ENCODE measurements at regions not wholly inside any gene's neighbourhood (a gene's known extent, or its start where the extent isn't known, plus 50 kb on each side); places are given as distances from the start of the nearest gene placed in this dataset.

- H3K27ac ChIP-seq (ENCODE audit: low read depth): no peak overlapping the region
- H3K4me1 ChIP-seq (ENCODE audit: insufficient read depth): no peaks in the 10 kb centered on the region
- no peaks in the 10 kb centered on the region for H3K27me3 ChIP-seq (ENCODE audit: insufficient read depth)
- H3K4me3 Mint-ChIP-seq: no peak overlapping the region
- ATAC-seq: no peak
- no peaks in the 10 kb centered on the region for H3K36me3 Mint-ChIP-seq (ENCODE audit: low read depth)
- no peaks in the 10 kb centered on the region for H3K36me3 ChIP-seq (ENCODE audit: insufficient read depth)
- H3K79me2 ChIP-seq (replicated peaks; ENCODE audit: insufficient read depth): no peaks in the 10 kb centered on the region
- no peaks in the 10 kb centered on the region; the same call in 1 of the 2 replicates for H3F3A ChIP-seq (replicated peaks; ENCODE audit: low read depth)
- peaks cover 4% of the 10 kb centered on the region; the same call in 1 of the 3 replicates for H3K9me3 Mint-ChIP-seq
- DNase-seq (ENCODE audit: low spot score): no peak
- H3K9me2 ChIP-seq (ENCODE audit: insufficient read depth): no peaks in the 10 kb centered on the region; the same call in 1 of the 2 replicates
- no peak overlapping the region for H3K27ac Mint-ChIP-seq
- H2AFZ ChIP-seq: no peak overlapping the region
- TF ChIP-seq EZH2 (IDR thresholded peaks at IDR 0.05; ENCODE audit: low read depth, unreplicated experiment) (no peak), JUNB (IDR thresholded peaks at IDR 0.05; ENCODE audit: unreplicated experiment) (no peak), EZH2phosphoT487 (IDR thresholded peaks at IDR 0.05; ENCODE audit: unreplicated experiment) (no peak), CREB1 (CRISPR knock-in tag; IDR thresholded peaks at IDR 0.05; ENCODE audit: low read depth) (no peak), POLR2AphosphoS5 (IDR thresholded peaks at IDR 0.05; ENCODE audit: low read depth) (no peak), ZNF331 (CRISPR knock-in tag; IDR thresholded peaks at IDR 0.05; ENCODE audit: low read depth) (no peak), NANOG (IDR thresholded peaks at IDR 0.05; ENCODE audit: borderline replicate concordance) (no peak), STAT1 (IDR thresholded peaks at IDR 0.05; ENCODE audit: unreplicated experiment) (no peak), ZNF114 (CRISPR knock-in tag; IDR thresholded peaks at IDR 0.05) (no peak)
- TF ChIP-seq, protein P1, sequence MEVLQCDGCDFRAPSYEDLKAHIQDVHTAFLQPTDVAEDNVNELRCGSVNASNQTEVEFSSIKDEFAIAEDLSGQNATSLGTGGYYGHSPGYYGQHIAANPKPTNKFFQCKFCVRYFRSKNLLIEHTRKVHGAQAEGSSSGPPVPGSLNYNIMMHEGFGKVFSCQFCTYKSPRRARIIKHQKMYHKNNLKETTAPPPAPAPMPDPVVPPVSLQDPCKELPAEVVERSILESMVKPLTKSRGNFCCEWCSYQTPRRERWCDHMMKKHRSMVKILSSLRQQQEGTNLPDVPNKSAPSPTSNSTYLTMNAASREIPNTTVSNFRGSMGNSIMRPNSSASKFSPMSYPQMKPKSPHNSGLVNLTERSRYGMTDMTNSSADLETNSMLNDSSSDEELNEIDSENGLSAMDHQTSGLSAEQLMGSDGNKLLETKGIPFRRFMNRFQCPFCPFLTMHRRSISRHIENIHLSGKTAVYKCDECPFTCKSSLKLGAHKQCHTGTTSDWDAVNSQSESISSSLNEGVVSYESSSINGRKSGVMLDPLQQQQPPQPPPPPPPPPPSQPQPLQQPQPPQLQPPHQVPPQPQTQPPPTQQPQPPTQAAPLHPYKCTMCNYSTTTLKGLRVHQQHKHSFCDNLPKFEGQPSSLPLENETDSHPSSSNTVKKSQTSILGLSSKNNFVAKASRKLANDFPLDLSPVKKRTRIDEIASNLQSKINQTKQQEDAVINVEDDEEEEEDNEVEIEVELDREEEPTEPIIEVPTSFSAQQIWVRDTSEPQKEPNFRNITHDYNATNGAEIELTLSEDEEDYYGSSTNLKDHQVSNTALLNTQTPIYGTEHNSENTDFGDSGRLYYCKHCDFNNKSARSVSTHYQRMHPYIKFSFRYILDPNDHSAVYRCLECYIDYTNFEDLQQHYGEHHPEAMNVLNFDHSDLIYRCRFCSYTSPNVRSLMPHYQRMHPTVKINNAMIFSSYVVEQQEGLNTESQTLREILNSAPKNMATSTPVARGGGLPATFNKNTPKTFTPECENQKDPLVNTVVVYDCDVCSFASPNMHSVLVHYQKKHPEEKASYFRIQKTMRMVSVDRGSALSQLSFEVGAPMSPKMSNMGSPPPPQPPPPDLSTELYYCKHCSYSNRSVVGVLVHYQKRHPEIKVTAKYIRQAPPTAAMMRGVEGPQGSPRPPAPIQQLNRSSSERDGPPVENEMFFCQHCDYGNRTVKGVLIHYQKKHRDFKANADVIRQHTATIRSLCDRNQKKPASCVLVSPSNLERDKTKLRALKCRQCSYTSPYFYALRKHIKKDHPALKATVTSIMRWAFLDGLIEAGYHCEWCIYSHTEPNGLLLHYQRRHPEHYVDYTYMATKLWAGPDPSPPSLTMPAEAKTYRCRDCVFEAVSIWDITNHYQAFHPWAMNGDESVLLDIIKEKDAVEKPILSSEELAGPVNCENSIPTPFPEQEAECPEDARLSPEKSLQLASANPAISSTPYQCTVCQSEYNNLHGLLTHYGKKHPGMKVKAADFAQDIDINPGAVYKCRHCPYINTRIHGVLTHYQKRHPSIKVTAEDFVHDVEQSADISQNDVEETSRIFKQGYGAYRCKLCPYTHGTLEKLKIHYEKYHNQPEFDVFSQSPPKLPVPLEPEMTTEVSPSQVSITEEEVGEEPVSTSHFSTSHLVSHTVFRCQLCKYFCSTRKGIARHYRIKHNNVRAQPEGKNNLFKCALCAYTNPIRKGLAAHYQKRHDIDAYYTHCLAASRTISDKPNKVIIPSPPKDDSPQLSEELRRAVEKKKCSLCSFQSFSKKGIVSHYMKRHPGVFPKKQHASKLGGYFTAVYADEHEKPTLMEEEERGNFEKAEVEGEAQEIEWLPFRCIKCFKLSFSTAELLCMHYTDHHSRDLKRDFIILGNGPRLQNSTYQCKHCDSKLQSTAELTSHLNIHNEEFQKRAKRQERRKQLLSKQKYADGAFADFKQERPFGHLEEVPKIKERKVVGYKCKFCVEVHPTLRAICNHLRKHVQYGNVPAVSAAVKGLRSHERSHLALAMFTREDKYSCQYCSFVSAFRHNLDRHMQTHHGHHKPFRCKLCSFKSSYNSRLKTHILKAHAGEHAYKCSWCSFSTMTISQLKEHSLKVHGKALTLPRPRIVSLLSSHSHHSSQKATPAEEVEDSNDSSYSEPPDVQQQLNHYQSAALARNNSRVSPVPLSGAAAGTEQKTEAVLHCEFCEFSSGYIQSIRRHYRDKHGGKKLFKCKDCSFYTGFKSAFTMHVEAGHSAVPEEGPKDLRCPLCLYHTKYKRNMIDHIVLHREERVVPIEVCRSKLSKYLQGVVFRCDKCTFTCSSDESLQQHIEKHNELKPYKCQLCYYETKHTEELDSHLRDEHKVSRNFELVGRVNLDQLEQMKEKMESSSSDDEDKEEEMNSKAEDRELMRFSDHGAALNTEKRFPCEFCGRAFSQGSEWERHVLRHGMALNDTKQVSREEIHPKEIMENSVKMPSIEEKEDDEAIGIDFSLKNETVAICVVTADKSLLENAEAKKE (CRISPR knock-in tag; IDR thresholded peaks at IDR 0.05): no peak
- TF ChIP-seq, protein P2, sequence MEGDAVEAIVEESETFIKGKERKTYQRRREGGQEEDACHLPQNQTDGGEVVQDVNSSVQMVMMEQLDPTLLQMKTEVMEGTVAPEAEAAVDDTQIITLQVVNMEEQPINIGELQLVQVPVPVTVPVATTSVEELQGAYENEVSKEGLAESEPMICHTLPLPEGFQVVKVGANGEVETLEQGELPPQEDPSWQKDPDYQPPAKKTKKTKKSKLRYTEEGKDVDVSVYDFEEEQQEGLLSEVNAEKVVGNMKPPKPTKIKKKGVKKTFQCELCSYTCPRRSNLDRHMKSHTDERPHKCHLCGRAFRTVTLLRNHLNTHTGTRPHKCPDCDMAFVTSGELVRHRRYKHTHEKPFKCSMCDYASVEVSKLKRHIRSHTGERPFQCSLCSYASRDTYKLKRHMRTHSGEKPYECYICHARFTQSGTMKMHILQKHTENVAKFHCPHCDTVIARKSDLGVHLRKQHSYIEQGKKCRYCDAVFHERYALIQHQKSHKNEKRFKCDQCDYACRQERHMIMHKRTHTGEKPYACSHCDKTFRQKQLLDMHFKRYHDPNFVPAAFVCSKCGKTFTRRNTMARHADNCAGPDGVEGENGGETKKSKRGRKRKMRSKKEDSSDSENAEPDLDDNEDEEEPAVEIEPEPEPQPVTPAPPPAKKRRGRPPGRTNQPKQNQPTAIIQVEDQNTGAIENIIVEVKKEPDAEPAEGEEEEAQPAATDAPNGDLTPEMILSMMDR (conservative IDR thresholded peaks at IDR 0.05; ENCODE audit: low read depth in 2 of 2): no peak
- TF ChIP-seq, protein P3, sequence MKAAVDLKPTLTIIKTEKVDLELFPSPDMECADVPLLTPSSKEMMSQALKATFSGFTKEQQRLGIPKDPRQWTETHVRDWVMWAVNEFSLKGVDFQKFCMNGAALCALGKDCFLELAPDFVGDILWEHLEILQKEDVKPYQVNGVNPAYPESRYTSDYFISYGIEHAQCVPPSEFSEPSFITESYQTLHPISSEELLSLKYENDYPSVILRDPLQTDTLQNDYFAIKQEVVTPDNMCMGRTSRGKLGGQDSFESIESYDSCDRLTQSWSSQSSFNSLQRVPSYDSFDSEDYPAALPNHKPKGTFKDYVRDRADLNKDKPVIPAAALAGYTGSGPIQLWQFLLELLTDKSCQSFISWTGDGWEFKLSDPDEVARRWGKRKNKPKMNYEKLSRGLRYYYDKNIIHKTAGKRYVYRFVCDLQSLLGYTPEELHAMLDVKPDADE (IDR thresholded peaks at IDR 0.05): no peak
- TF ChIP-seq, protein P4, sequence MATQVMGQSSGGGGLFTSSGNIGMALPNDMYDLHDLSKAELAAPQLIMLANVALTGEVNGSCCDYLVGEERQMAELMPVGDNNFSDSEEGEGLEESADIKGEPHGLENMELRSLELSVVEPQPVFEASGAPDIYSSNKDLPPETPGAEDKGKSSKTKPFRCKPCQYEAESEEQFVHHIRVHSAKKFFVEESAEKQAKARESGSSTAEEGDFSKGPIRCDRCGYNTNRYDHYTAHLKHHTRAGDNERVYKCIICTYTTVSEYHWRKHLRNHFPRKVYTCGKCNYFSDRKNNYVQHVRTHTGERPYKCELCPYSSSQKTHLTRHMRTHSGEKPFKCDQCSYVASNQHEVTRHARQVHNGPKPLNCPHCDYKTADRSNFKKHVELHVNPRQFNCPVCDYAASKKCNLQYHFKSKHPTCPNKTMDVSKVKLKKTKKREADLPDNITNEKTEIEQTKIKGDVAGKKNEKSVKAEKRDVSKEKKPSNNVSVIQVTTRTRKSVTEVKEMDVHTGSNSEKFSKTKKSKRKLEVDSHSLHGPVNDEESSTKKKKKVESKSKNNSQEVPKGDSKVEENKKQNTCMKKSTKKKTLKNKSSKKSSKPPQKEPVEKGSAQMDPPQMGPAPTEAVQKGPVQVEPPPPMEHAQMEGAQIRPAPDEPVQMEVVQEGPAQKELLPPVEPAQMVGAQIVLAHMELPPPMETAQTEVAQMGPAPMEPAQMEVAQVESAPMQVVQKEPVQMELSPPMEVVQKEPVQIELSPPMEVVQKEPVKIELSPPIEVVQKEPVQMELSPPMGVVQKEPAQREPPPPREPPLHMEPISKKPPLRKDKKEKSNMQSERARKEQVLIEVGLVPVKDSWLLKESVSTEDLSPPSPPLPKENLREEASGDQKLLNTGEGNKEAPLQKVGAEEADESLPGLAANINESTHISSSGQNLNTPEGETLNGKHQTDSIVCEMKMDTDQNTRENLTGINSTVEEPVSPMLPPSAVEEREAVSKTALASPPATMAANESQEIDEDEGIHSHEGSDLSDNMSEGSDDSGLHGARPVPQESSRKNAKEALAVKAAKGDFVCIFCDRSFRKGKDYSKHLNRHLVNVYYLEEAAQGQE (IDR thresholded peaks at IDR 0.05; ENCODE audit: unreplicated experiment): no peak
- H3K27me3 Mint-ChIP-seq (ENCODE audit: insufficient read depth, low read depth, poor library complexity): peaks cover 10% of the 10 kb centered on the region
- no peak overlapping the region for H3K4me3 ChIP-seq
- H4K20me1 ChIP-seq (replicated peaks; ENCODE audit: insufficient read depth): no peaks in the 10 kb centered on the region
- no peak overlapping the region for H3K4me2 ChIP-seq
- H3K4me1 Mint-ChIP-seq: peaks cover 5% of the 10 kb centered on the region
These were observed 81.1 kb upstream of the LARP1 start for GRCh38 chr5:154674029-154674428.
